ENCODE measurements at regions not wholly inside any gene's neighbourhood (a gene's known extent, or its start where the extent isn't known, plus 50 kb on each side); places are given as distances from the start of the nearest gene placed in this dataset.

- Histone ChIP-seq H3K36me3 (replicated peaks in 1 of 2; ENCODE audit: insufficient read depth in 1 of 2, low read depth in 2 of 2) (no peaks in the 10 kb centered on the region), H3K4me3 (no peak overlapping the region), H3K9me3 (no peaks in the 10 kb centered on the region), H3K27me3 (no peaks in the 10 kb centered on the region), H3K27ac (no peak overlapping the region), H3K4me1 (no peaks in the 10 kb centered on the region)
- DNase-seq (no peak), ATAC-seq (no peak)
- intact Hi-C loops (cut with DNase I): no loop called here
- WGBS, 2 donors: 46 to 58% methylated on average over 7 of the region's 7 CpGs
- TF ChIP-seq CTCF (IDR thresholded peaks at IDR 0.05): no peak
- TF ChIP-seq POLR2A (IDR thresholded peaks at IDR 0.05): no peak
These were observed 213.9 kb downstream of the SEC16B start for GRCh38 chr1:177755851-177756560.

GRCh38 chr1:177754603-177755002 lies 215.3 kb downstream of the SEC16B start:
- no peak for TF ChIP-seq POLR2A (IDR thresholded peaks at IDR 0.05)
- TF ChIP-seq CTCF (IDR thresholded peaks at IDR 0.05): no peak
- ATAC-seq: no peak
- Histone ChIP-seq H3K27ac (no peak overlapping the region), H3K4me1 (no peaks in the 10 kb centered on the region), H3K36me3 (replicated peaks in 1 of 2; ENCODE audit: insufficient read depth in 1 of 2, low read depth in 2 of 2) (no peaks in the 10 kb centered on the region), H3K27me3 (no peaks in the 10 kb centered on the region), H3K4me3 (no peak overlapping the region), H3K9me3 (no peaks in the 10 kb centered on the region)
- 16 to 19% methylated on average over 2 of the region's 2 CpGs for WGBS, 2 donors
- intact Hi-C loops (cut with DNase I): no loop called here
- DNase-seq: no peak

- 62 to 74% methylated on average over 5 of the region's 5 CpGs for WGBS, 2 donors
- peak in 2 of 4 donors; percentile 3 to 19 for DNase-seq
These were observed 216.2 kb downstream of the SEC16B start for GRCh38 chr1:177753655-177754054.

GRCh38 chr1:177748080-177748801 lies 221.6 kb downstream of the SEC16B start:
- Histone ChIP-seq H3K9me3 (no peaks in the 10 kb centered on the region), H3K27me3 (no peaks in the 10 kb centered on the region), H3K4me1 (no peaks in the 10 kb centered on the region), H3K4me3 (no peak overlapping the region), H3K36me3 (replicated peaks in 1 of 2; ENCODE audit: insufficient read depth in 1 of 2, low read depth in 2 of 2) (no peaks in the 10 kb centered on the region), H3K27ac (no peak overlapping the region)
- intact Hi-C loops (cut with DNase I): no loop called here
- TF ChIP-seq POLR2A (IDR thresholded peaks at IDR 0.05) (no peak), CTCF (IDR thresholded peaks at IDR 0.05) (no peak)
- no peak for DNase-seq
- no peak for ATAC-seq
- WGBS, 2 donors: 79 to 88% methylated on average over 4 of the region's 4 CpGs

More at GRCh38 chr1:177753655-177754054, 216.2 kb downstream of the SEC16B start:
- TF ChIP-seq CTCF (IDR thresholded peaks at IDR 0.05): no peak
- TF ChIP-seq POLR2A (IDR thresholded peaks at IDR 0.05): no peak
- H3K27me3 ChIP-seq: no peaks in the 10 kb centered on the region
- no peaks in the 10 kb centered on the region for H3K9me3 ChIP-seq
- H3K36me3 ChIP-seq (replicated peaks in 1 of 2; ENCODE audit: insufficient read depth in 1 of 2, low read depth in 2 of 2): no peaks in the 10 kb centered on the region
- ATAC-seq: no peak
- no peak overlapping the region for H3K4me3 ChIP-seq
- H3K4me1 ChIP-seq: no peaks in the 10 kb centered on the region
- no peak overlapping the region for H3K27ac ChIP-seq
- intact Hi-C loops (cut with DNase I): no loop called here
